ENCODE measurements at regions not wholly inside any gene's neighbourhood (a gene's known extent, or its start where the extent isn't known, plus 50 kb on each side); places are given as distances from the start of the nearest gene placed in this dataset.
"Not testable (repeated sequence)": the region's sequence is repeated elsewhere in the genome, so short reads cannot be mapped to it uniquely, and the experiment has no call there.

GRCh38 chr7:68839014-68839413 lies 759.3 kb upstream of the AUTS2 start:
- peaks cover 0 to 5% (median 0%) of the 10 kb centered on the region in 4 donors for H3K4me1 ChIP-seq
- TF ChIP-seq CTCF (IDR thresholded peaks at IDR 0.05) (no peak), EP300 (IDR thresholded peaks at IDR 0.05) (no peak), POLR2AphosphoS5 (IDR thresholded peaks at IDR 0.05) (no peak)
- no peaks in the 10 kb centered on the region for H3K36me3 ChIP-seq
- H3K9me3 ChIP-seq, result no peaks in the 10 kb centered on the region
- no peaks in the 10 kb centered on the region for H3K27me3 ChIP-seq
- intact Hi-C loops (cut with DNase I; ENCODE audit: low total_unique reads), result no loop called here
- DNase-seq, result no peak
- H3K4me3 ChIP-seq, result no peak overlapping the region
- no peak overlapping the region for H3K27ac ChIP-seq
- 93 to 97% (median 95%) methylated on average over 9 of the region's 9 CpGs for WGBS, 5 donors

GRCh38 chr7:68840991-68841390 lies 757.3 kb upstream of the AUTS2 start:
- H3K27ac ChIP-seq, result peak overlapping the region in 1 of 5 donors; percentile 54
- WGBS, 5 donors, result 46 to 74% (median 70%) methylated on average over 9 of the region's 9 CpGs
- H3K36me3 ChIP-seq, result no peaks in the 10 kb centered on the region
- peaks cover 0 to 11% (median 4%) of the 10 kb centered on the region in 4 donors for H3K9me3 ChIP-seq
- peaks cover 0 to 5% (median 0%) of the 10 kb centered on the region in 4 donors for H3K4me1 ChIP-seq
- intact Hi-C loops (cut with DNase I; ENCODE audit: low total_unique reads), result no loop called here
- DNase-seq, result peak in 1 of 2 donors; percentile 72
- H3K4me3 ChIP-seq, result no peak overlapping the region
- no peaks in the 10 kb centered on the region for H3K27me3 ChIP-seq
- TF ChIP-seq POLR2AphosphoS5 (IDR thresholded peaks at IDR 0.05) (no peak), CTCF (IDR thresholded peaks at IDR 0.05) (no peak), EP300 (IDR thresholded peaks at IDR 0.05) (no peak), POLR2A (IDR thresholded peaks at IDR 0.05) (no peak)

GRCh38 chr7:68843985-68844384 lies 754.3 kb upstream of the AUTS2 start:
- peaks cover 0 to 21% (median 10%) of the 10 kb centered on the region in 4 donors for H3K9me3 ChIP-seq
- H3K4me3 ChIP-seq; DNase-seq; intact Hi-C loops (cut with DNase I; ENCODE audit: low total_unique reads); H3K27me3 ChIP-seq; H3K27ac ChIP-seq; H3K4me1 ChIP-seq; H3K36me3 ChIP-seq: not testable (repeated sequence)
- WGBS, 5 donors, result 91 to 94% (median 93%) methylated on average over 6 of the region's 6 CpGs

GRCh38 chr7:68846811-68847325 lies 751.4 kb upstream of the AUTS2 start:
- intact Hi-C loops (cut with DNase I; ENCODE audit: low total_unique reads), result no loop called here
- 66 to 76% (median 70%) methylated on average over 13 of the region's 13 CpGs for WGBS, 5 donors
- no peak for DNase-seq
- no peaks in the 10 kb centered on the region for H3K36me3 ChIP-seq
- peaks cover 0 to 28% (median 14%) of the 10 kb centered on the region in 4 donors for H3K9me3 ChIP-seq
- TF ChIP-seq EP300 (IDR thresholded peaks at IDR 0.05), result no peak
- no peak for TF ChIP-seq CTCF (IDR thresholded peaks at IDR 0.05)
- TF ChIP-seq POLR2A (IDR thresholded peaks at IDR 0.05), result no peak
- TF ChIP-seq POLR2AphosphoS5 (IDR thresholded peaks at IDR 0.05), result no peak
- no peak overlapping the region for H3K4me3 ChIP-seq
- no peaks in the 10 kb centered on the region for H3K27me3 ChIP-seq
- no peaks in the 10 kb centered on the region for H3K4me1 ChIP-seq
- H3K27ac ChIP-seq, result no peak overlapping the region

GRCh38 chr7:68853254-68853653 lies 745.0 kb upstream of the AUTS2 start:
- Histone ChIP-seq H3K4me1 (no peaks in the 10 kb centered on the region), H3K9me3 (peaks cover 0 to 14% (median 6%) of the 10 kb centered on the region in 4 donors), H3K4me3 (no peak overlapping the region), H3K27ac (no peak overlapping the region), H3K27me3 (no peaks in the 10 kb centered on the region), H3K36me3 (no peaks in the 10 kb centered on the region)
- DNase-seq, result no peak
- WGBS, 5 donors, result 76 to 86% (median 83%) methylated on average over 6 of the region's 6 CpGs
- intact Hi-C loops (cut with DNase I; ENCODE audit: low total_unique reads), result no loop called here
- TF ChIP-seq EP300 (IDR thresholded peaks at IDR 0.05) (no peak), CTCF (IDR thresholded peaks at IDR 0.05) (no peak), POLR2AphosphoS5 (IDR thresholded peaks at IDR 0.05) (no peak), POLR2A (IDR thresholded peaks at IDR 0.05) (no peak)
